ENCODE measurements at regions not wholly inside any gene's neighbourhood (a gene's known extent, or its start where the extent isn't known, plus 50 kb on each side); places are given as distances from the start of the nearest gene placed in this dataset.

GRCh38 chr21:37986751-37987399 is 70.6 kb upstream of the KCNJ6 start:
- TF ChIP-seq CTCF (optimal IDR thresholded peaks at IDR 0.05 in 1 of 3, IDR thresholded peaks at IDR 0.05 in 1 of 3, conservative IDR thresholded peaks at IDR 0.05 in 1 of 3; ENCODE audit: extremely low read depth in 1 of 3, insufficient read depth in 2 of 3, low read length in 3 of 3) (no peak), EZH2 (IDR thresholded peaks at IDR 0.05; ENCODE audit: low read length) (no peak)
- H3K4me3 ChIP-seq (ENCODE audit: control insufficient read depth in 2 of 3, extremely low read depth in 1 of 3, insufficient read depth in 2 of 3, low read depth in 1 of 3, low read length in 3 of 3): no peak overlapping the region
- H3K79me2 ChIP-seq (ENCODE audit: control insufficient read depth, insufficient read depth, low read length): no peaks in the 10 kb centered on the region
- H2AFZ ChIP-seq (ENCODE audit: control insufficient read depth, low read length): no peak overlapping the region
- H3K36me3 ChIP-seq (ENCODE audit: control insufficient read depth in 2 of 2, extremely low read depth in 1 of 2, insufficient read depth in 2 of 2, low read length in 2 of 2): no peaks in the 10 kb centered on the region
- no peak overlapping the region for H3K4me2 ChIP-seq (ENCODE audit: control insufficient read depth, extremely low read depth, insufficient read depth, low read depth, low read length)
- H3K9me1 ChIP-seq (ENCODE audit: control insufficient read depth, extremely low read depth, insufficient read depth, low read length): no peaks in the 10 kb centered on the region
- DNase-seq (ENCODE audit: low read depth, low spot score) (no peak), FAIRE-seq (no peak)
- no peak overlapping the region for H3K27ac ChIP-seq (ENCODE audit: control insufficient read depth, insufficient read depth, low read length)
- no peaks in the 10 kb centered on the region for H3K27me3 ChIP-seq (ENCODE audit: control insufficient read depth, extremely low read depth, insufficient read depth, low read length)
- no peaks in the 10 kb centered on the region for H3K9me3 ChIP-seq (ENCODE audit: control insufficient read depth, low read depth, low read length)
- dilution Hi-C loops (cut with MboI; ENCODE audit: extremely low pct_ligation_motif_present, low sequenced_read_pairs): no loop called here
- H4K20me1 ChIP-seq (ENCODE audit: control insufficient read depth, extremely low read depth, insufficient read depth, low read length): no peaks in the 10 kb centered on the region
- H3K4me1 ChIP-seq (ENCODE audit: control insufficient read depth, extremely low read depth, insufficient read depth, low read length): peaks cover 9% of the 10 kb centered on the region
- H3K9ac ChIP-seq (ENCODE audit: control insufficient read depth, extremely low read depth, insufficient read depth, low read length): no peak overlapping the region

GRCh38 chr21:37987668-37988067 is 71.4 kb upstream of the KCNJ6 start:
- no peak overlapping the region for H3K27ac ChIP-seq (ENCODE audit: control insufficient read depth, insufficient read depth, low read length)
- dilution Hi-C loops (cut with MboI; ENCODE audit: extremely low pct_ligation_motif_present, low sequenced_read_pairs): no loop called here
- no peaks in the 10 kb centered on the region for H3K36me3 ChIP-seq (ENCODE audit: control insufficient read depth in 2 of 2, extremely low read depth in 1 of 2, insufficient read depth in 2 of 2, low read length in 2 of 2)
- no peaks in the 10 kb centered on the region for H3K79me2 ChIP-seq (ENCODE audit: control insufficient read depth, insufficient read depth, low read length)
- DNase-seq (ENCODE audit: low read depth, low spot score) (no peak), FAIRE-seq (no peak)
- H4K20me1 ChIP-seq (ENCODE audit: control insufficient read depth, extremely low read depth, insufficient read depth, low read length): no peaks in the 10 kb centered on the region
- H3K4me2 ChIP-seq (ENCODE audit: control insufficient read depth, extremely low read depth, insufficient read depth, low read depth, low read length): no peak overlapping the region
- H3K4me3 ChIP-seq (ENCODE audit: control insufficient read depth in 2 of 3, extremely low read depth in 1 of 3, insufficient read depth in 2 of 3, low read depth in 1 of 3, low read length in 3 of 3): no peak overlapping the region
- no peaks in the 10 kb centered on the region for H3K27me3 ChIP-seq (ENCODE audit: control insufficient read depth, extremely low read depth, insufficient read depth, low read length)
- H3K4me1 ChIP-seq (ENCODE audit: control insufficient read depth, extremely low read depth, insufficient read depth, low read length): peaks cover 9% of the 10 kb centered on the region
- H3K9ac ChIP-seq (ENCODE audit: control insufficient read depth, extremely low read depth, insufficient read depth, low read length): no peak overlapping the region
- H3K9me3 ChIP-seq (ENCODE audit: control insufficient read depth, low read depth, low read length): no peaks in the 10 kb centered on the region
- TF ChIP-seq EZH2 (IDR thresholded peaks at IDR 0.05; ENCODE audit: low read length): no peak
- TF ChIP-seq CTCF (optimal IDR thresholded peaks at IDR 0.05 in 1 of 3, IDR thresholded peaks at IDR 0.05 in 1 of 3, conservative IDR thresholded peaks at IDR 0.05 in 1 of 3; ENCODE audit: extremely low read depth in 1 of 3, insufficient read depth in 2 of 3, low read length in 3 of 3): no peak
- no peaks in the 10 kb centered on the region for H3K9me1 ChIP-seq (ENCODE audit: control insufficient read depth, extremely low read depth, insufficient read depth, low read length)
- H2AFZ ChIP-seq (ENCODE audit: control insufficient read depth, low read length): no peak overlapping the region

Measured in keratinocyte (primary cell).